GM23338 (cell line): ENCODE measurements at regions not wholly inside any gene's neighbourhood (a gene's known extent, or its start where the extent isn't known, plus 50 kb on each side); places are given as distances from the start of the nearest gene placed in this dataset.

Experiments used
- CTCF ChIP-seq, 2 experiments: fragments of 200-600 bp in 1 of 2; sonication (generic) in 1 of 2; conservative IDR thresholded peaks; 2 replicates each; pipeline versions ENCODE4 v1.5.1 to v1.6.1; 2016 to 2017; ENCODE audit warnings: antibody characterized with exemption in 2 of 2, low read depth in 2 of 2, mild to moderate bottlenecking in 2 of 2, moderate library complexity in 1 of 2
- EZH2 ChIP-seq: fragments of 200-600 bp; sonication (generic); IDR thresholded peaks from one replicate; pipeline ENCODE4 v1.8.0; 2017; ENCODE audit warnings: antibody characterized with exemption, mild to moderate bottlenecking, low read depth; ENCODE audit not compliant: unreplicated experiment
- POLR2AphosphoS5 ChIP-seq: IDR thresholded peaks from 2 replicates; pipeline ENCODE4 v1.6.1; 2016; ENCODE audit warnings: antibody characterized with exemption, low read depth
- STAT1 ChIP-seq: IDR thresholded peaks from one replicate; pipeline ENCODE4 v1.6.1; 2016; ENCODE audit warnings: antibody characterized with exemption; ENCODE audit not compliant: unreplicated experiment
- TF ChIP-seq, protein P1 (sequence below): fragments of 250-450 bp; sonication (Bioruptor Pico); IDR thresholded peaks from 2 replicates; pipeline ENCODE4 v1.5.0; 2020; ENCODE audit warnings: mild to moderate bottlenecking, moderate library complexity

DNA sequence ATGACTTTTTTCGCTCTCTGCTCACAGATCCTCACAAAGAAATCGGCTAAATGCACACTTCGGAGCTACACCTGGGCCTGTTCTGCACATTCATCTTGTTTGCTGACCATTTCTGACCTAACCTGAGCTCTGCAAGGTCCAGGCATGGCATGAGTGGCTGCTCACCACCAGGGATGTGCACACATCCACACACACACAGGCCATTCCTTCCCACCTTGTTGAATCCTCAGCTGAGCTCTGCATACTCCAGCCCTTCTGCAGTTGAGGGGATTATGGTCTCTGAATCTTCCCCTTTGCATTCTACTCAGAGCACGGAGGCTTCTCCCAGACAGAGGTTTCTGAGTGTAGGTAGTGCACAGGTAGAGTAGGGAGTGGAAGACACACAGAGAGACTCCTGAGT lies 411.9 kb upstream of the B3GAT1 start:
- TF ChIP-seq, protein P1, sequence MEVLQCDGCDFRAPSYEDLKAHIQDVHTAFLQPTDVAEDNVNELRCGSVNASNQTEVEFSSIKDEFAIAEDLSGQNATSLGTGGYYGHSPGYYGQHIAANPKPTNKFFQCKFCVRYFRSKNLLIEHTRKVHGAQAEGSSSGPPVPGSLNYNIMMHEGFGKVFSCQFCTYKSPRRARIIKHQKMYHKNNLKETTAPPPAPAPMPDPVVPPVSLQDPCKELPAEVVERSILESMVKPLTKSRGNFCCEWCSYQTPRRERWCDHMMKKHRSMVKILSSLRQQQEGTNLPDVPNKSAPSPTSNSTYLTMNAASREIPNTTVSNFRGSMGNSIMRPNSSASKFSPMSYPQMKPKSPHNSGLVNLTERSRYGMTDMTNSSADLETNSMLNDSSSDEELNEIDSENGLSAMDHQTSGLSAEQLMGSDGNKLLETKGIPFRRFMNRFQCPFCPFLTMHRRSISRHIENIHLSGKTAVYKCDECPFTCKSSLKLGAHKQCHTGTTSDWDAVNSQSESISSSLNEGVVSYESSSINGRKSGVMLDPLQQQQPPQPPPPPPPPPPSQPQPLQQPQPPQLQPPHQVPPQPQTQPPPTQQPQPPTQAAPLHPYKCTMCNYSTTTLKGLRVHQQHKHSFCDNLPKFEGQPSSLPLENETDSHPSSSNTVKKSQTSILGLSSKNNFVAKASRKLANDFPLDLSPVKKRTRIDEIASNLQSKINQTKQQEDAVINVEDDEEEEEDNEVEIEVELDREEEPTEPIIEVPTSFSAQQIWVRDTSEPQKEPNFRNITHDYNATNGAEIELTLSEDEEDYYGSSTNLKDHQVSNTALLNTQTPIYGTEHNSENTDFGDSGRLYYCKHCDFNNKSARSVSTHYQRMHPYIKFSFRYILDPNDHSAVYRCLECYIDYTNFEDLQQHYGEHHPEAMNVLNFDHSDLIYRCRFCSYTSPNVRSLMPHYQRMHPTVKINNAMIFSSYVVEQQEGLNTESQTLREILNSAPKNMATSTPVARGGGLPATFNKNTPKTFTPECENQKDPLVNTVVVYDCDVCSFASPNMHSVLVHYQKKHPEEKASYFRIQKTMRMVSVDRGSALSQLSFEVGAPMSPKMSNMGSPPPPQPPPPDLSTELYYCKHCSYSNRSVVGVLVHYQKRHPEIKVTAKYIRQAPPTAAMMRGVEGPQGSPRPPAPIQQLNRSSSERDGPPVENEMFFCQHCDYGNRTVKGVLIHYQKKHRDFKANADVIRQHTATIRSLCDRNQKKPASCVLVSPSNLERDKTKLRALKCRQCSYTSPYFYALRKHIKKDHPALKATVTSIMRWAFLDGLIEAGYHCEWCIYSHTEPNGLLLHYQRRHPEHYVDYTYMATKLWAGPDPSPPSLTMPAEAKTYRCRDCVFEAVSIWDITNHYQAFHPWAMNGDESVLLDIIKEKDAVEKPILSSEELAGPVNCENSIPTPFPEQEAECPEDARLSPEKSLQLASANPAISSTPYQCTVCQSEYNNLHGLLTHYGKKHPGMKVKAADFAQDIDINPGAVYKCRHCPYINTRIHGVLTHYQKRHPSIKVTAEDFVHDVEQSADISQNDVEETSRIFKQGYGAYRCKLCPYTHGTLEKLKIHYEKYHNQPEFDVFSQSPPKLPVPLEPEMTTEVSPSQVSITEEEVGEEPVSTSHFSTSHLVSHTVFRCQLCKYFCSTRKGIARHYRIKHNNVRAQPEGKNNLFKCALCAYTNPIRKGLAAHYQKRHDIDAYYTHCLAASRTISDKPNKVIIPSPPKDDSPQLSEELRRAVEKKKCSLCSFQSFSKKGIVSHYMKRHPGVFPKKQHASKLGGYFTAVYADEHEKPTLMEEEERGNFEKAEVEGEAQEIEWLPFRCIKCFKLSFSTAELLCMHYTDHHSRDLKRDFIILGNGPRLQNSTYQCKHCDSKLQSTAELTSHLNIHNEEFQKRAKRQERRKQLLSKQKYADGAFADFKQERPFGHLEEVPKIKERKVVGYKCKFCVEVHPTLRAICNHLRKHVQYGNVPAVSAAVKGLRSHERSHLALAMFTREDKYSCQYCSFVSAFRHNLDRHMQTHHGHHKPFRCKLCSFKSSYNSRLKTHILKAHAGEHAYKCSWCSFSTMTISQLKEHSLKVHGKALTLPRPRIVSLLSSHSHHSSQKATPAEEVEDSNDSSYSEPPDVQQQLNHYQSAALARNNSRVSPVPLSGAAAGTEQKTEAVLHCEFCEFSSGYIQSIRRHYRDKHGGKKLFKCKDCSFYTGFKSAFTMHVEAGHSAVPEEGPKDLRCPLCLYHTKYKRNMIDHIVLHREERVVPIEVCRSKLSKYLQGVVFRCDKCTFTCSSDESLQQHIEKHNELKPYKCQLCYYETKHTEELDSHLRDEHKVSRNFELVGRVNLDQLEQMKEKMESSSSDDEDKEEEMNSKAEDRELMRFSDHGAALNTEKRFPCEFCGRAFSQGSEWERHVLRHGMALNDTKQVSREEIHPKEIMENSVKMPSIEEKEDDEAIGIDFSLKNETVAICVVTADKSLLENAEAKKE (CRISPR knock-in tag), result no peak
- TF ChIP-seq CTCF (conservative IDR thresholded peaks at IDR 0.05; ENCODE audit: low read depth in 2 of 2) (no peak), POLR2AphosphoS5 (no peak), STAT1 (no peak), EZH2 (no peak)
